PC-9 (cell line): ENCODE measurements at regions not wholly inside any gene's neighbourhood (a gene's known extent, or its start where the extent isn't known, plus 50 kb on each side); places are given as distances from the start of the nearest gene placed in this dataset.

Experiments used
- CTCF ChIP-seq: fragments of 200-600 bp; sonication (generic); conservative IDR thresholded peaks from 2 replicates; pipeline ENCODE4 v1.6.1; 2017; ENCODE audit warnings: mixed run types, antibody characterized with exemption, mild to moderate bottlenecking, moderate library complexity
- EZH2 ChIP-seq: fragments of 200-600 bp; sonication (generic); IDR thresholded peaks from 2 replicates; pipeline ENCODE4 v1.8.0; 2017; ENCODE audit warnings: antibody characterized with exemption, low read depth

- TF ChIP-seq CTCF (no peak), EZH2 (no peak)
These were observed 263.9 kb downstream of the ICE1 start for GRCh38 chr5:5686356-5686755.
